ENCODE measurements at regions not wholly inside any gene's neighbourhood (a gene's known extent, or its start where the extent isn't known, plus 50 kb on each side); places are given as distances from the start of the nearest gene placed in this dataset.

DNA sequence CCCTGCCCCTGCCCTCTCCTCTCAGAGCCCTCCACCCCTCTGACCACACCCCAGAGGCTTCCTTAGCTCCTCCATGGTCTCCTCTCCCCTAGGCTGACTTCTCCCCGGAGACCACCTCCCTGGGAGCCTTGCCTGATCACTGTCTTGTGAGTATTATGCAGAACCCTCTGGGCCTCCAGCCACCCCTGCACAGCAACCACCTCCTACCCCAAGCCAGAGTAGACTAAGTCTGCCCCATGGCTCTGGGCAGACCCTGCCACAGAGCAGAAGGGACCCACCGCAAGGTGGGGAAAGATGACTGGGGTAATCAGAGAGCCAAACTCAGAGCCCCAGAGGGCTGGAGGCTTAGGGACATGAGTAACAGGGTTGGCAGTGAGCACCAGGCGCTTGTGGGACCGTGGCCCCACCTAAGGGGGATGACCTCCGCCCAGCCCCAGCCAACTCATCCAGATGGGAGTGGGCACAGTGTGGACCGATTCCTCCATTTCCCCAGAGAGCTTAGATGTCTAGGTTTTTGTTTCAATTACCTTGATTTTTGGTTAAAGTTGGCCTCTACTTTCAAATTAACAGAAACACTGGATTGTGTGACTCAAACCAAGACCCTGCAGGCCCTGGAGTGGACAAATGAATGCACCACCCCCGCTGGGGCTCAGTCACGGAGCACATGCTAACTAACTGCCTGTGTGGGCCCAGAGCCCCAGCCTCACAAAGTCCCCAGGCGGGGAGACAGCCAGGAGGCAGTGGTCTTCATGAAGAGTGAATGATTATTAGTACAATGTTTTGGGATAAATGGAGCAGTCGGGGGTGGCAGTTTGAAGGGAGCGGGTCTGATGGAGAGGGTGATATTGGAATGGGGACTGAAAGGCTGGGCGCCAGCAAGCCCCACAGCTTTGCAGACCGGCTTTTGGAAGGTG lies 119.4 kb upstream of the PRR20G start:
- TF ChIP-seq, protein P1, sequence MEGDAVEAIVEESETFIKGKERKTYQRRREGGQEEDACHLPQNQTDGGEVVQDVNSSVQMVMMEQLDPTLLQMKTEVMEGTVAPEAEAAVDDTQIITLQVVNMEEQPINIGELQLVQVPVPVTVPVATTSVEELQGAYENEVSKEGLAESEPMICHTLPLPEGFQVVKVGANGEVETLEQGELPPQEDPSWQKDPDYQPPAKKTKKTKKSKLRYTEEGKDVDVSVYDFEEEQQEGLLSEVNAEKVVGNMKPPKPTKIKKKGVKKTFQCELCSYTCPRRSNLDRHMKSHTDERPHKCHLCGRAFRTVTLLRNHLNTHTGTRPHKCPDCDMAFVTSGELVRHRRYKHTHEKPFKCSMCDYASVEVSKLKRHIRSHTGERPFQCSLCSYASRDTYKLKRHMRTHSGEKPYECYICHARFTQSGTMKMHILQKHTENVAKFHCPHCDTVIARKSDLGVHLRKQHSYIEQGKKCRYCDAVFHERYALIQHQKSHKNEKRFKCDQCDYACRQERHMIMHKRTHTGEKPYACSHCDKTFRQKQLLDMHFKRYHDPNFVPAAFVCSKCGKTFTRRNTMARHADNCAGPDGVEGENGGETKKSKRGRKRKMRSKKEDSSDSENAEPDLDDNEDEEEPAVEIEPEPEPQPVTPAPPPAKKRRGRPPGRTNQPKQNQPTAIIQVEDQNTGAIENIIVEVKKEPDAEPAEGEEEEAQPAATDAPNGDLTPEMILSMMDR (IDR thresholded peaks at IDR 0.05; ENCODE audit: extremely low read depth, missing control alignments), result no peak

DNA sequence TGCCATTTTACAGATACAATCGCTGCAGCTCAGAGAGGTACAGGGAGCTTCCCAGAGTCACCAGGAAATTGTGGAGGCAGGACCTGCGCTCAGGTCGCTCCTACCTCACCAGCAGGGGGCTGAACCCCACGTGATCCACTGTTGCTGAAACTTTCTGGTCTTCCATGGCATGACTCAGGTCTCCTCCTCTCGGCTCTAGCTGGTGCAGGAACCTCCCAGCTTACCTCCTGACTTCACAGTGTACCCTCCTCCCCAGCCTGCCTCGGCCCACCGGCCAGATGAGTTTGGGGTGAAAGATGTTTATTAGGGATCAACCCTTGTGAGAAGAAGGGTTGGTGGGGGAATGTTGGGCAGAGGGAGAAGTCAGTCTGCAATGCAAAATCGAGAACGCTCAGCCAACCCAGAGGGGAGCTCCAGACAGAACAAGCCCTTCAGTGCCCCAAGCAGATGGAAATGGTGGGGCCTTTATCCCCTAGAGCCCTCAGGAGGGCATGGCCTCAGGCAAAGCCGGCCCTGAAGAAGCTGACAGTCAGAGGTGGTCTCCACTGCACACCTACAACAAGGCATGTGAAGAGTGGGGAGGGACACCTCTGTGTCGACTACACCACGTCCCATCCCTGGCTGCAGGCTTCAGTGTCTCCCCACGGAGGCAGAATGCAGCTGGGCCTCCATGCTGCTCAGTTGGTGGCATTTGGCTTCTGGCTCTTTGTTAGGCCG lies 118.6 kb upstream of the PRR20G start:
- TF ChIP-seq, protein P1 (IDR thresholded peaks at IDR 0.05; ENCODE audit: extremely low read depth, missing control alignments), result no peak
- peak; percentile 51 for DNase-seq (ENCODE audit: low spot score)

More for the DNA sequence above, 119.4 kb upstream of the PRR20G start:
- no peak for DNase-seq (ENCODE audit: low spot score)

DNA sequence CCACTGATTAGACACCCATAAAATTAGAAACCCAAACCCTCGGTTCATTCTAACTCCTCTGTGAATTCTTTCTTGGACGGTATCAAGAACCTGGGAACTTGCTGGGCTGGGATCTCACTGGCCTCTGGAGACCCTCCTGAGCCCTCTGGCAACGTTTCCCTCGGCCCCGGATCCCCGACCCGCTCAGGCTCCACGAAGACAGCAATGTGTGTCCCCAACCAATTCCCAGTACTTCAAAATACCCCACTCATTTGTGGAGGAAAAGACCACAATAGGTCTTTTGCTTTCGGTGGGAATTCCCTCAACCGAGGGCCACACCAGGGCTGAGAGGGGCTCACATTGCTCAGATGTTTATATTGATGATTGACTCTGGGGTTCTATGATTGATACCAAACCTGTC lies 117.9 kb upstream of the PRR20G start:
- TF ChIP-seq, protein P1 (IDR thresholded peaks at IDR 0.05; ENCODE audit: extremely low read depth, missing control alignments), result no peak
- DNase-seq (ENCODE audit: low spot score), result no peak

DNA sequence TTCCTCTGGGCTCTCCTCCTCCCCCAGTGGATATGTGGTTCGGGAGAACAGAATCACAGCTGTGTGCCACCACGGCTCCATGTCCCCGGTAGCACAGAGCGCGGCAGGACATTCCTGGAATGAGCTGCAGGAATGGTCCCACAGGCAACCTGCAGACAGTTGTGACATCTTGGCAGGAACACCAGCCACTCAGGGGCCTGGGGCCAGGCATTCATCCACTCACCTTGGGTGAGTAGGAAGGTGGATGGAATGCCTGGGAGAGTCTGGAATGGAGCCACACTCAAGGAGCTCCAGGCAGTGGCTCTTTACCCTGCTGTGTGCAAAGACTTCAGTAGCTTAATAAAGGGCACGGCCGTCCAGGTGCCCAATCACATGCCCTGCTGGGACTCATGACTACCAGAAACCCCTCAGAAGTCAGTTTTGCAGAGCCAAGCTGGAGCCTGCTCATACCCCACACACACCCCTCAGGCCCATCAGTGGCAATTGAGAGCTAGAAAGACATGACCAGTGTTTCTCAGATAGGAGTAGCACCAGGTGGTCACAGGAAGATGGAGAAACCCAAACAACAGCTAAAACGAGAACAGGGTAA lies 117.3 kb upstream of the PRR20G start:
- TF ChIP-seq, protein P1 (IDR thresholded peaks at IDR 0.05; ENCODE audit: extremely low read depth, missing control alignments), result no peak

DNA sequence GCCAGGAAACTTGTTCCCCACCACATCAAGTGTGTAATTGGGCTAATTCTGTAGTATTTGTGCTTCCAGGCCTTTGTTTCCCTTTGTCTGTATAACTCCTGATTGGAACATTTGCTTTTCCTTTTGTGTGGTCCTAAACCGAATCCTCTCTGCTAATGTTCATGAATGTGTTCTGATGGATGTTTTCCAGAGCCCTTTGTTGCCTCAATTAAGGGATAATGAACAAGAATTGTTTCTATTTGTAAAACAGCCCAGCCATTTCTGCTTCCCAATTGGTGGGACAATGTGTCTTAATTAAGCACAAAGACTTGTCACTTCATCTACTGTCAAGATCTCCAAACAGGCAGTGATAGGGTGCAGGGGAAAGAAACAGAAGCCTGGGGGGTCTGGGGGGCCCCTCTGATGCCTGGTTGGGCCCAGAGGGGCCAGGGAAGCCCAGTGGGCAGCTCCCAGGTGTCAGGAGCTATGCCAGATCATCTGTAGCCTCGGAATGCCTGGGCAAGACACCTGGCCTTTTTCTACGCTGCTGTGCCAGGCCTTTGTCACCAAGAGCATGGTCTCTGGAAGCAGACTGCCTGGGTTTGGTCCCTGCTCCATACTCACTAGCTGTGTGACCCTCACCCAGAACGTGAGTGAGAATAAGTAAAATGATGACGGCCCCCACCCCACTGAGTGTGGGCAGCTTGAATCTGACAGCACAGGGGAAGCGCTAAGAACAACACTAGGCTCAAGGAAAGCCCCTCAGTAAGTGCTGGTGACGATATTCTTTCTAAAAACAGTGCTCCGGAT lies 116.6 kb upstream of the PRR20G start:
- no peak for DNase-seq (ENCODE audit: low spot score)
- TF ChIP-seq, protein P1 (IDR thresholded peaks at IDR 0.05; ENCODE audit: extremely low read depth, missing control alignments), result no peak

More for the DNA sequence above, 117.3 kb upstream of the PRR20G start:
- DNase-seq (ENCODE audit: low spot score), result no peak

DNA sequence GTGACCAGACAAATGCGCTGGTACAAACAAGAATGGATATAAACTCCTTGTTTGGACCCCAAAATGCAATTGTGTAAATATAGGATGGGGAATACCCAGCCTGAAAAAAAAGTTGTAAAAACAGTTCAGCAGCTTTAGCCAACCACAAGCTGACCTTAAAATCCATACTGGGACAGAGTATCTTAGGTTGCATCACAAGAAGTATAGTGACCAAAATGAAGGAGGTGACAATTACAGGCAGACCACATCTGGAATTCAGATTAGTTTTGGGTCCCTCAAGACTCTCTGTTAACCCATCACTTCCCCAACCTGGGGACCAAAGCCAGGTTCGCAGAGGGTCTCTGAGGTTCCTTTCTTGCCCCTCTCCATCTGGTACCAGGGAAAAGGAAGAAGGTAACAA lies 115.9 kb upstream of the PRR20G start:
- TF ChIP-seq, protein P1 (IDR thresholded peaks at IDR 0.05; ENCODE audit: extremely low read depth, missing control alignments), result no peak
- DNase-seq (ENCODE audit: low spot score), result no peak

Data from GM20000 (cell line).